H1 (cell line): ENCODE measurements at regions not wholly inside any gene's neighbourhood (a gene's known extent, or its start where the extent isn't known, plus 50 kb on each side); places are given as distances from the start of the nearest gene placed in this dataset.

Source experiments
- BRCA1 ChIP-seq: IDR thresholded peaks from 2 replicates; pipeline ENCODE4 v1.6.1; 2012; ENCODE audit warnings: low read depth, low read length, improper control_type of control experiment
- CBX5 ChIP-seq: fragments of 300-800, 300-1000 bp; sonication (generic); IDR thresholded peaks from 2 replicates; pipeline ENCODE4 v1.7.1; 2016; ENCODE audit warnings: antibody characterized with exemption, low read length, low read depth
- CHD2 ChIP-seq: IDR thresholded peaks from 2 replicates; pipeline ENCODE4 v1.6.1; 2012; ENCODE audit warnings: low read length, improper control_type of control experiment
- EP300 ChIP-seq, 2 experiments: IDR thresholded peaks; 1 replicate in 1 of 2; 2 replicates in 1 of 2; pipeline ENCODE4 v1.6.1; 2011 to 2012; ENCODE audit warnings: low read depth in 2 of 2, low read length in 2 of 2, mild to moderate bottlenecking in 2 of 2, borderline replicate concordance in 1 of 2, inconsistent platforms in 1 of 2, moderate library complexity in 1 of 2
- EZH2 ChIP-seq: fragments of 200-600 bp; sonication (generic); IDR thresholded peaks from 2 replicates; pipeline ENCODE4 v1.7.1; 2012; ENCODE audit warnings: low read depth, mild to moderate bottlenecking, moderate library complexity, low read length, inconsistent platforms; ENCODE audit not compliant: severe bottlenecking
- GABPA ChIP-seq: IDR thresholded peaks from 2 replicates; pipeline ENCODE4 v1.6.1; 2011; ENCODE audit warnings: mild to moderate bottlenecking, low read length, moderate library complexity, borderline replicate concordance; ENCODE audit not compliant: insufficient read depth
- HDAC2 ChIP-seq, 2 experiments: fragments of 300-600 bp in 1 of 2; sonication (generic) in 1 of 2; IDR thresholded peaks; 2 replicates each; pipeline ENCODE4 v1.6.1; 2011 to 2012; ENCODE audit warnings: low read depth in 2 of 2, low read length in 2 of 2, mild to moderate bottlenecking in 2 of 2, moderate library complexity in 2 of 2, borderline replicate concordance in 1 of 2, inconsistent platforms in 1 of 2
- POLR2A ChIP-seq, 2 experiments: IDR thresholded peaks; 1 replicate in 1 of 2; 2 replicates in 1 of 2; pipeline ENCODE4 v1.6.1; 2011; ENCODE audit warnings: low read depth in 2 of 2, low read length in 2 of 2, mild to moderate bottlenecking in 2 of 2; ENCODE audit errors: control extremely low read depth in 1 of 2
- TCF12 ChIP-seq: IDR thresholded peaks from 2 replicates; pipeline ENCODE4 v1.6.1; 2011; ENCODE audit warnings: low read depth, mild to moderate bottlenecking, low read length
- YY1 ChIP-seq: IDR thresholded peaks from 2 replicates; pipeline ENCODE4 v1.6.1; 2011; ENCODE audit warnings: low read depth, mild to moderate bottlenecking, low read length
- TF ChIP-seq, protein P1 (sequence below): IDR thresholded peaks from 2 replicates; pipeline ENCODE4 v1.6.1; 2012; ENCODE audit warnings: low read length, inconsistent platforms
- TF ChIP-seq, protein P2 (sequence below), 3 experiments: IDR thresholded peaks; 1 replicate in 2 of 3; 2 replicates in 1 of 3; pipeline versions ENCODE4 v1.5.1 to v1.6.1; 2011; ENCODE audit warnings: low read length in 3 of 3, mild to moderate bottlenecking in 3 of 3, inconsistent platforms in 2 of 3, low read depth in 1 of 3, moderate library complexity in 1 of 3; ENCODE audit not compliant: insufficient read depth in 1 of 3; ENCODE audit errors: control extremely low read depth in 1 of 3
- TF ChIP-seq, protein P3 (sequence below): IDR thresholded peaks from 2 replicates; pipeline ENCODE4 v1.6.1; 2011; ENCODE audit warnings: low read length, improper control_type of control experiment

DNA sequence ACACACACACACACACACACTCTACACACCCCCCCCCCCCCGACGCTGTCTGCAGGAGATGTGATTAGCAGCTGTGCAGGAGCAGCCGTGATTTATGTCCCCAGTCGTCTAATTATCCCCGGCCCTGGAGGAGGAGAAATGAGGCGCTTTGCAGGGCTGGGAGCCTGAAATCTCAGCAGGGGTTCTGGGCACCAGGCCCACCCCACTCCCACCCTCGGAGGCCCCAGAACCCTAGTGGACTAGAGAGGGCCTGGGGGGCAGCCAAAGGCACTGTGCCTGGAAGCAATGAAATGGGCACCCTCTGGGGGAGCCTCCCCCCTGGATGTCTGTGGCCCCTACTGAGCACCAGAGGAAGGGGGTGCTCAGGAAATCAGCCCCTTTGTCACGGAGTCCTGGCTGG, 134.2 kb upstream of the CIBAR2 start:
- TF ChIP-seq BRCA1 = no peak
- TF ChIP-seq, protein P1, sequence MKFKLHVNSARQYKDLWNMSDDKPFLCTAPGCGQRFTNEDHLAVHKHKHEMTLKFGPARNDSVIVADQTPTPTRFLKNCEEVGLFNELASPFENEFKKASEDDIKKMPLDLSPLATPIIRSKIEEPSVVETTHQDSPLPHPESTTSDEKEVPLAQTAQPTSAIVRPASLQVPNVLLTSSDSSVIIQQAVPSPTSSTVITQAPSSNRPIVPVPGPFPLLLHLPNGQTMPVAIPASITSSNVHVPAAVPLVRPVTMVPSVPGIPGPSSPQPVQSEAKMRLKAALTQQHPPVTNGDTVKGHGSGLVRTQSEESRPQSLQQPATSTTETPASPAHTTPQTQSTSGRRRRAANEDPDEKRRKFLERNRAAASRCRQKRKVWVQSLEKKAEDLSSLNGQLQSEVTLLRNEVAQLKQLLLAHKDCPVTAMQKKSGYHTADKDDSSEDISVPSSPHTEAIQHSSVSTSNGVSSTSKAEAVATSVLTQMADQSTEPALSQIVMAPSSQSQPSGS = no peak
- no peak for TF ChIP-seq EZH2
- TF ChIP-seq, protein P2, sequence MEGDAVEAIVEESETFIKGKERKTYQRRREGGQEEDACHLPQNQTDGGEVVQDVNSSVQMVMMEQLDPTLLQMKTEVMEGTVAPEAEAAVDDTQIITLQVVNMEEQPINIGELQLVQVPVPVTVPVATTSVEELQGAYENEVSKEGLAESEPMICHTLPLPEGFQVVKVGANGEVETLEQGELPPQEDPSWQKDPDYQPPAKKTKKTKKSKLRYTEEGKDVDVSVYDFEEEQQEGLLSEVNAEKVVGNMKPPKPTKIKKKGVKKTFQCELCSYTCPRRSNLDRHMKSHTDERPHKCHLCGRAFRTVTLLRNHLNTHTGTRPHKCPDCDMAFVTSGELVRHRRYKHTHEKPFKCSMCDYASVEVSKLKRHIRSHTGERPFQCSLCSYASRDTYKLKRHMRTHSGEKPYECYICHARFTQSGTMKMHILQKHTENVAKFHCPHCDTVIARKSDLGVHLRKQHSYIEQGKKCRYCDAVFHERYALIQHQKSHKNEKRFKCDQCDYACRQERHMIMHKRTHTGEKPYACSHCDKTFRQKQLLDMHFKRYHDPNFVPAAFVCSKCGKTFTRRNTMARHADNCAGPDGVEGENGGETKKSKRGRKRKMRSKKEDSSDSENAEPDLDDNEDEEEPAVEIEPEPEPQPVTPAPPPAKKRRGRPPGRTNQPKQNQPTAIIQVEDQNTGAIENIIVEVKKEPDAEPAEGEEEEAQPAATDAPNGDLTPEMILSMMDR (IDR thresholded peaks at IDR 0.05; ENCODE audit: control extremely low read depth in 1 of 3, insufficient read depth in 1 of 3, low read depth in 1 of 3, low read length in 3 of 3) = no peak
- TF ChIP-seq EP300 (IDR thresholded peaks at IDR 0.05; ENCODE audit: borderline replicate concordance in 1 of 2, low read depth in 2 of 2, low read length in 2 of 2) = no peak
- no peak for TF ChIP-seq POLR2A (IDR thresholded peaks at IDR 0.05; ENCODE audit: control extremely low read depth in 1 of 2, low read depth in 2 of 2, low read length in 2 of 2)
- TF ChIP-seq, protein P3, sequence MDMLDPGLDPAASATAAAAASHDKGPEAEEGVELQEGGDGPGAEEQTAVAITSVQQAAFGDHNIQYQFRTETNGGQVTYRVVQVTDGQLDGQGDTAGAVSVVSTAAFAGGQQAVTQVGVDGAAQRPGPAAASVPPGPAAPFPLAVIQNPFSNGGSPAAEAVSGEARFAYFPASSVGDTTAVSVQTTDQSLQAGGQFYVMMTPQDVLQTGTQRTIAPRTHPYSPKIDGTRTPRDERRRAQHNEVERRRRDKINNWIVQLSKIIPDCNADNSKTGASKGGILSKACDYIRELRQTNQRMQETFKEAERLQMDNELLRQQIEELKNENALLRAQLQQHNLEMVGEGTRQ = no peak
- TF ChIP-seq HDAC2 (IDR thresholded peaks at IDR 0.05; ENCODE audit: borderline replicate concordance in 1 of 2, low read depth in 2 of 2, low read length in 2 of 2) = no peak
- no peak for TF ChIP-seq CBX5
- no peak for TF ChIP-seq TCF12
- TF ChIP-seq YY1 = no peak
- TF ChIP-seq CHD2 = no peak
- TF ChIP-seq GABPA = no peak
